Peyer's patch (tissue), 4 donors: ENCODE measurements at regions not wholly inside any gene's neighbourhood (a gene's known extent, or its start where the extent isn't known, plus 50 kb on each side); places are given as distances from the start of the nearest gene placed in this dataset.

ENCODE experiments used
- POLR2A ChIP-seq, 2 donors: fragments of 450-650 bp; IDR thresholded peaks; one replicate each; pipeline ENCODE4 v1.5.1; 2017; ENCODE audit warnings: antibody characterized with exemption in 2 of 2, mild to moderate bottlenecking in 2 of 2, moderate library complexity in 2 of 2
- TF ChIP-seq, protein P1 (sequence below), 6 experiments: fragments of 450-650 bp in 4 of 6; fragments of 200-600 bp in 2 of 6; sonication (generic) in 1 of 6; IDR thresholded peaks; one replicate each; pipeline ENCODE4 v1.5.1; 2017 to 2019; ENCODE audit warnings: antibody characterized with exemption in 6 of 6, mild to moderate bottlenecking in 3 of 6, moderate library complexity in 1 of 6

DNA sequence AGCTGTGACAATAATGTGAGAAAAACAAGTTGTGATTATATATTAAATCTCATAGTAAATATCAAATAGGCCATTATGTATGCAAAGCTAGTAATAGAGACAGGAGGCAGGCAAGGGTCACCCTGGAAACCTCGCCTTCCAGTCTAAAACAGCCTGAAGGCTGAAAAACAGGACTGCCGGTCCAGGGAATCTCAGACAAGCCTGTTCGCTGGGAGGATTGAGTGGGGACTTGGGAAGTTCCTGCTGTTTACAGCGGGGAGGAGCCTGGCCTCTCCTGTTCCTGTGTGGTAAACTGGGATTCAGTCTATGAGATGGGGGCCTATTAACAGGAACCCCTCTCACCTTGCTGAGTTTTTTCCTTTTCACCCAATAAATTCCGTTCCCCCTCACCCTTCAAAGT lies 2317.3 kb downstream of the PCDH7 start:
- no peak for TF ChIP-seq POLR2A (IDR thresholded peaks at IDR 0.05)
- TF ChIP-seq, protein P1, sequence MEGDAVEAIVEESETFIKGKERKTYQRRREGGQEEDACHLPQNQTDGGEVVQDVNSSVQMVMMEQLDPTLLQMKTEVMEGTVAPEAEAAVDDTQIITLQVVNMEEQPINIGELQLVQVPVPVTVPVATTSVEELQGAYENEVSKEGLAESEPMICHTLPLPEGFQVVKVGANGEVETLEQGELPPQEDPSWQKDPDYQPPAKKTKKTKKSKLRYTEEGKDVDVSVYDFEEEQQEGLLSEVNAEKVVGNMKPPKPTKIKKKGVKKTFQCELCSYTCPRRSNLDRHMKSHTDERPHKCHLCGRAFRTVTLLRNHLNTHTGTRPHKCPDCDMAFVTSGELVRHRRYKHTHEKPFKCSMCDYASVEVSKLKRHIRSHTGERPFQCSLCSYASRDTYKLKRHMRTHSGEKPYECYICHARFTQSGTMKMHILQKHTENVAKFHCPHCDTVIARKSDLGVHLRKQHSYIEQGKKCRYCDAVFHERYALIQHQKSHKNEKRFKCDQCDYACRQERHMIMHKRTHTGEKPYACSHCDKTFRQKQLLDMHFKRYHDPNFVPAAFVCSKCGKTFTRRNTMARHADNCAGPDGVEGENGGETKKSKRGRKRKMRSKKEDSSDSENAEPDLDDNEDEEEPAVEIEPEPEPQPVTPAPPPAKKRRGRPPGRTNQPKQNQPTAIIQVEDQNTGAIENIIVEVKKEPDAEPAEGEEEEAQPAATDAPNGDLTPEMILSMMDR (IDR thresholded peaks at IDR 0.05), result no peak
